ENCODE measurements at regions not wholly inside any gene's neighbourhood (a gene's known extent, or its start where the extent isn't known, plus 50 kb on each side); places are given as distances from the start of the nearest gene placed in this dataset.

DNA sequence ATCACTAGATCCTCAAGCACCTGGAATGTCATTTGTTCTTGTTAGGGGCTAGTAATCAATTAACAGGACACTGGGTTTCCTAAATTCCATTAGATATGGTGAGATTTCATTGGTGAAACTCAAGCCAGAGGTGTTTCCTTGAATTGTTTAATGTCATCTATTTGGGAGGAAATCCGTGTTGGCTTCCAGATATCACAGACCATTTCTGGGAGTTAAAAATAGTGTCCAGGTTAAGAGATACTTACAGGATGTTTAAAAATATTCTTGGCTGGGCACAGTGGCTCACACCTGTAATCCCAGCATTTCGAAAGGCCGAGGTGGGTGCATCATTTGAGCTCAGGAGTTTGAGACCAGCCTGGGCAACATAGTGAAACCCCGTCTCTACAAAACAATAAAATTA, 688.3 kb upstream of the WWC1 start:
- no peak overlapping the region for H3K27ac Mint-ChIP-seq
- H3K36me3 Mint-ChIP-seq (ENCODE audit: low read depth), result no peaks in the 10 kb centered on the region
- no peak for TF ChIP-seq CTCF (conservative IDR thresholded peaks at IDR 0.05)
- H3K4me1 Mint-ChIP-seq, result peaks cover 23% of the 10 kb centered on the region
- Histone ChIP-seq H3K9me3 (ENCODE audit: control insufficient read depth, low read length) (no peaks in the 10 kb centered on the region), H3K9ac (ENCODE audit: extremely low read depth, low read length, poor library complexity, severe bottlenecking) (no peak overlapping the region), H3K4me3 (ENCODE audit: low read length) (no peak overlapping the region), H3K27me3 (ENCODE audit: control insufficient read depth, insufficient read depth, low read length, poor library complexity, severe bottlenecking) (no peaks in the 10 kb centered on the region), H3K36me3 (ENCODE audit: control insufficient read depth, insufficient read depth, low read length) (no peaks in the 10 kb centered on the region), H3K27ac (ENCODE audit: low read depth, low read length) (no peak overlapping the region), H3K4me1 (ENCODE audit: control insufficient read depth, insufficient read depth, low read length) (peaks cover 3% of the 10 kb centered on the region)
- 80 to 92% methylated on average over 1 to 4 of the region's 4 CpGs for WGBS, 2 experiments (ENCODE audit: insufficient coverage in 1 of 2, insufficient read length in 1 of 2)
- H3K4me3 Mint-ChIP-seq, result no peak overlapping the region
- no peaks in the 10 kb centered on the region for H3K9me3 Mint-ChIP-seq
- no peak for DNase-seq
- no peaks in the 10 kb centered on the region for H3K27me3 Mint-ChIP-seq (ENCODE audit: insufficient read depth)

- H3K36me3 ChIP-seq (ENCODE audit: control insufficient read depth, insufficient read depth, low read length), result no peaks in the 10 kb centered on the region
- no peaks in the 10 kb centered on the region for H3K9me3 ChIP-seq (ENCODE audit: control insufficient read depth, low read length)
- Mint-ChIP-seq H3K27ac (no peak overlapping the region), H3K27me3 (ENCODE audit: insufficient read depth) (no peaks in the 10 kb centered on the region), H3K4me3 (no peak overlapping the region), H3K9me3 (no peaks in the 10 kb centered on the region), H3K4me1 (peaks cover 19% of the 10 kb centered on the region), H3K36me3 (ENCODE audit: low read depth) (peaks cover 2% of the 10 kb centered on the region)
- H3K9ac ChIP-seq (ENCODE audit: extremely low read depth, low read length, poor library complexity, severe bottlenecking), result no peak overlapping the region
- H3K27me3 ChIP-seq (ENCODE audit: control insufficient read depth, insufficient read depth, low read length, poor library complexity, severe bottlenecking), result no peaks in the 10 kb centered on the region
- H3K27ac ChIP-seq (ENCODE audit: low read depth, low read length), result no peak overlapping the region
- no peak for DNase-seq
- WGBS, 2 experiments (ENCODE audit: insufficient coverage in 1 of 2, insufficient read length in 1 of 2), result 95 to 96% methylated on average over 12 to 13 of the region's 13 CpGs
- no peak overlapping the region for H3K4me3 ChIP-seq (ENCODE audit: low read length)
- H3K4me1 ChIP-seq (ENCODE audit: control insufficient read depth, insufficient read depth, low read length), result no peaks in the 10 kb centered on the region
- peak; percentile 61 for TF ChIP-seq CTCF (conservative IDR thresholded peaks at IDR 0.05)
Observed at GRCh38 chr5:167608390-167609272, 682.8 kb upstream of the WWC1 start.

DNA sequence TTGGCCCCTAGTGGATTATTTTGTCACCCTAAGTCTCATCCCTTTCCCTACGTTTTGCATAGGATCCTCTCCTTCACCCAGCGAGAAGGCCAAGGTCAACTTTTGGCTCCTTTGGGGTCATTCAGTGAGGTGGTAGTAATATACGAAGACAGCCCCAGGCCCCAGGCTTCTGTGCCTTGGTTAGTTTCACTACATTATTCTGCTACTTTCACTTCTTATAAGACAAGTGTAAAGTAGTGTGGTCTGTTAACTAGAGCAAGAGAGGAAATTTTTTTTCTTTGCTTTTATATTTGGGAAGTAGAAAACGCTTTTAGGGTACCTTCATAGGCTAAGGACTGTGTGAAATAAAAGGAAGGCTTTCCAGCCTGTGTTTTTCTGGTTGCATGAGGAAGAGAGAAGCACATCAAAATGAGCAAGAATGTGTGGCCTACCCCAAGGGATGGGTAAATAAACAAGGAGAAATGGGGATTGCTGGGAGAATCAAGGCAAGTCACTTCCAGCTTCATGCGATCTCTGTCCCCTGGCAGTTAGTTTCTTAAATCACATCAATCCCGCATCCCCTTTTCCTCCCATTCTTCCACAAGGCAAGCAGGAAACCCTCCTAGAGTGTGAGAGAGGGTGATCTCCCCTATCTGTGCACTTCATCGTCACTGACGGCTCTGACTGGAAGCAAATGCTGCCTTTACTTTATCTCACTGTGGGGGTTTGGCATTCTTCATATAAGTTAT, 677.0 kb upstream of the WWC1 start:
- Mint-ChIP-seq H3K27me3 (ENCODE audit: insufficient read depth) (no peaks in the 10 kb centered on the region), H3K9me3 (no peaks in the 10 kb centered on the region), H3K4me3 (no peak overlapping the region), H3K27ac (peak overlapping the region; percentile 52), H3K36me3 (ENCODE audit: low read depth) (peaks cover 2% of the 10 kb centered on the region), H3K4me1 (peaks cover 30% of the 10 kb centered on the region)
- no peak for TF ChIP-seq CTCF (conservative IDR thresholded peaks at IDR 0.05)
- Histone ChIP-seq H3K4me3 (ENCODE audit: low read length) (no peak overlapping the region), H3K36me3 (ENCODE audit: control insufficient read depth, insufficient read depth, low read length) (no peaks in the 10 kb centered on the region), H3K27ac (ENCODE audit: low read depth, low read length) (no peak overlapping the region), H3K27me3 (ENCODE audit: control insufficient read depth, insufficient read depth, low read length, poor library complexity, severe bottlenecking) (no peaks in the 10 kb centered on the region), H3K9me3 (ENCODE audit: control insufficient read depth, low read length) (no peaks in the 10 kb centered on the region), H3K9ac (ENCODE audit: extremely low read depth, low read length, poor library complexity, severe bottlenecking) (no peak overlapping the region), H3K4me1 (ENCODE audit: control insufficient read depth, insufficient read depth, low read length) (peaks cover 3% of the 10 kb centered on the region)
- no peak for DNase-seq
- WGBS, 2 experiments (ENCODE audit: insufficient coverage in 1 of 2, insufficient read length in 1 of 2), result 85 to 90% methylated on average over 2 to 8 of the region's 8 CpGs

Measured in endodermal cell (in vitro differentiated cells).